A673 (cell line): ENCODE measurements at regions not wholly inside any gene's neighbourhood (a gene's known extent, or its start where the extent isn't known, plus 50 kb on each side); places are given as distances from the start of the nearest gene placed in this dataset.

ENCODE experiments used
- BruUV-seq: library from RNA; stranded (reverse); fragments of 400-500 nt; replicated peaks from 2 replicates; lab custom pipeline; 2021; lab: Mats Ljungman, UMichigan
- CTCF ChIA-PET: fragments of 300-600 bp; sonication (Branson Sonifier 250); formaldehyde crosslinking; loops from one replicate; lab custom pipeline; 2022; ENCODE audit warnings: antibody characterized with exemption; lab: Charles Lee
- POLR2A ChIA-PET: fragments of 300-600 bp; sonication (Branson Sonifier 250); formaldehyde crosslinking; loops from one replicate; lab custom pipeline; 2022; ENCODE audit warnings: antibody characterized with exemption; ENCODE audit not compliant: low non-redundant PET; lab: Charles Lee
- DNase-seq: peaks from one replicate; pipeline ENCODE4 v3.0.0-alpha.2; 2015; ENCODE audit warnings: low spot score
- H3K27ac ChIP-seq: fragments of 200-600 bp; sonication (generic); 2 replicates; pipeline ENCODE4 v1.5.1; 2016; ENCODE audit warnings: mixed run types, low read depth, mild to moderate bottlenecking, mixed read lengths, antibody characterized with exemption, low read length; ENCODE audit not compliant: poor library complexity, severe bottlenecking
- H3K27me3 ChIP-seq: fragments of 200-600 bp; sonication (generic); replicated peaks from 2 replicates; pipeline ENCODE4 v1.6.1; 2017; ENCODE audit warnings: mixed run types, low read depth, mild to moderate bottlenecking, mixed read lengths, antibody characterized with exemption, low read length; ENCODE audit not compliant: insufficient read depth, poor library complexity
- H3K36me3 ChIP-seq: fragments of 200-600 bp; sonication (generic); 2 replicates; pipeline ENCODE4 v1.6.1; 2016; ENCODE audit warnings: mixed run types, mild to moderate bottlenecking, mixed read lengths, antibody characterized with exemption, low read length; ENCODE audit not compliant: insufficient read depth, poor library complexity, severe bottlenecking
- H3K4me1 ChIP-seq: fragments of 200-600 bp; sonication (generic); 2 replicates; pipeline ENCODE4 v1.6.1; 2017; ENCODE audit warnings: mixed run types, mild to moderate bottlenecking, mixed read lengths, antibody characterized with exemption, low read length; ENCODE audit not compliant: insufficient read depth, poor library complexity, severe bottlenecking
- H3K4me3 ChIP-seq: fragments of 200-600 bp; sonication (generic); 2 replicates; pipeline ENCODE4 v1.5.1; 2016; ENCODE audit warnings: low read depth, mixed run types, mild to moderate bottlenecking, mixed read lengths, low read length; ENCODE audit not compliant: poor library complexity, severe bottlenecking
- H3K9me3 ChIP-seq: fragments of 200-600 bp; sonication (generic); 2 replicates; pipeline ENCODE4 v1.6.1; 2016; ENCODE audit warnings: mixed run types, low read depth, mild to moderate bottlenecking, mixed read lengths, antibody characterized with exemption, low read length; ENCODE audit not compliant: poor library complexity, severe bottlenecking
- EZH2 ChIP-seq: fragments of 200-600 bp; sonication (generic); IDR thresholded peaks from 2 replicates; pipeline ENCODE4 v1.6.1; 2017; ENCODE audit warnings: borderline replicate concordance, low read depth, mild to moderate bottlenecking, mixed read lengths, antibody characterized with exemption, low read length; ENCODE audit not compliant: poor library complexity, severe bottlenecking
- intact Hi-C: fragments of 100-400 bp; cut with micrococcal nuclease; formaldehyde crosslinking; loops from one replicate; pipeline ENCODE4 v1.10.0; 2022; ENCODE audit not compliant: unreplicated experiment
- TF ChIP-seq, protein P1 (sequence below): fragments of 300-800, 200-600 bp; sonication (generic); conservative IDR thresholded peaks from 2 replicates; pipeline ENCODE4 v1.5.1; 2017; ENCODE audit warnings: low read depth, mild to moderate bottlenecking, antibody characterized with exemption, low read length, moderate library complexity, mixed read lengths

DNA sequence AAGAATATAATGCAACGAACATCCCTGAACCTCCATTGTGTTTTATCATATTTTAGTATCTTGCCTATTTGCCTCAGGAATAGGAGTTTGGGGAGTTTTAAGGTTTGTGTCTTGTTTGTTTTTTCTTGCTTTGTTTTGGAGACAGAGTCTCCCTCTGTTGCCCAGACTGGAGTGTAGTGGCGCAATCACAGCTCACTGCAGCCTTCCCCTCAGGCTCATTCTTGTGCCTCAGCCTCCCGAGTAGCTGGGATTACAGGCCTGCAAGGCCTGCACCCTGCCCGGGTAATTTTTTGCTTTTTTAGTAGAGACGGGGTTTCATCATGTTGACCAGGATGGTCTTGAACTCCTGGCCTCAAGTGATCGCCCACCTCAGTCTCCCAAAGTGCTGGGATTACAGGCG, 63.3 kb upstream of the CARMIL1 start:
- H3K27me3 ChIP-seq, result no peaks in the 10 kb centered on the region
- DNase-seq, result no peak
- H3K4me3 ChIP-seq, result no peak overlapping the region
- intact Hi-C loops, result no loop called here
- H3K36me3 ChIP-seq, result no peaks in the 10 kb centered on the region
- H3K9me3 ChIP-seq, result no peaks in the 10 kb centered on the region
- POLR2A ChIA-PET, result no interaction called here
- no peak overlapping the region for H3K27ac ChIP-seq
- CTCF ChIA-PET, result no interaction called here
- peaks cover 18% of the 10 kb centered on the region for H3K4me1 ChIP-seq
- no TSS peak for BruUV-seq
- TF ChIP-seq EZH2, result no peak
- TF ChIP-seq, protein P1, sequence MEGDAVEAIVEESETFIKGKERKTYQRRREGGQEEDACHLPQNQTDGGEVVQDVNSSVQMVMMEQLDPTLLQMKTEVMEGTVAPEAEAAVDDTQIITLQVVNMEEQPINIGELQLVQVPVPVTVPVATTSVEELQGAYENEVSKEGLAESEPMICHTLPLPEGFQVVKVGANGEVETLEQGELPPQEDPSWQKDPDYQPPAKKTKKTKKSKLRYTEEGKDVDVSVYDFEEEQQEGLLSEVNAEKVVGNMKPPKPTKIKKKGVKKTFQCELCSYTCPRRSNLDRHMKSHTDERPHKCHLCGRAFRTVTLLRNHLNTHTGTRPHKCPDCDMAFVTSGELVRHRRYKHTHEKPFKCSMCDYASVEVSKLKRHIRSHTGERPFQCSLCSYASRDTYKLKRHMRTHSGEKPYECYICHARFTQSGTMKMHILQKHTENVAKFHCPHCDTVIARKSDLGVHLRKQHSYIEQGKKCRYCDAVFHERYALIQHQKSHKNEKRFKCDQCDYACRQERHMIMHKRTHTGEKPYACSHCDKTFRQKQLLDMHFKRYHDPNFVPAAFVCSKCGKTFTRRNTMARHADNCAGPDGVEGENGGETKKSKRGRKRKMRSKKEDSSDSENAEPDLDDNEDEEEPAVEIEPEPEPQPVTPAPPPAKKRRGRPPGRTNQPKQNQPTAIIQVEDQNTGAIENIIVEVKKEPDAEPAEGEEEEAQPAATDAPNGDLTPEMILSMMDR, result no peak

GRCh38 chr6:25217302-25217701, 61.9 kb upstream of the CARMIL1 start:
- Histone ChIP-seq H3K27me3 (no peaks in the 10 kb centered on the region), H3K9me3 (no peaks in the 10 kb centered on the region), H3K27ac (no peak overlapping the region), H3K36me3 (no peaks in the 10 kb centered on the region), H3K4me3 (no peak overlapping the region), H3K4me1 (peaks cover 18% of the 10 kb centered on the region)
- CTCF ChIA-PET, result interaction anchor here (0.5 kb wide), 1 partner anchor 48 kb away, joined by 7 read pairs; no protein-coding TSS in a partner anchor
- DNase-seq, result no peak
- TF ChIP-seq, protein P1, result no peak
- no peak for TF ChIP-seq EZH2
- intact Hi-C loops, result no loop called here
- POLR2A ChIA-PET, result no interaction called here
- BruUV-seq, result no TSS peak

DNA sequence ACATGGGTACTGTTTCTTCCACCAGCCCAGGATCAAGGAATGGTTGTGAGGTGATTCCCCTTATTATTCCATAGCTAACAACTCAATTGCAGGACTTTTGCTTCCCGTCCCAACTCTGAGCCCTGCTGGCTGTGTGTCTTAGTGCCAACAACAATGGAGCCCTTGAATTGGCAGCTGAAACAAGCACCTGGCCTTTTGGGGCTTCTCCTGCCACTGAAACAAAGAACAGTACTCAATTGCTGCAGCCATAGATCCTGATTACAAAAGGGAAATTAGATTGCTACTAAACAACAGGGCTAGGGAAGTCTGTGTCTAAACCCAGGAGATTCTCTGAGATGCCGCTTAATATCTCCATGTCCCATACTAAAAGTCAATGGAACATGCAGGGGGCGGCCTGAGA, 61.3 kb upstream of the CARMIL1 start:
- H3K4me1 ChIP-seq, result peaks cover 18% of the 10 kb centered on the region
- ChIA-PET CTCF (interaction anchor here (0.5 kb wide), 1 partner anchor 48 kb away, joined by 7 read pairs; no protein-coding TSS in a partner anchor), POLR2A (no interaction called here)
- no peaks in the 10 kb centered on the region for H3K9me3 ChIP-seq
- TF ChIP-seq, protein P1, result no peak
- TF ChIP-seq EZH2, result no peak
- no peaks in the 10 kb centered on the region for H3K36me3 ChIP-seq
- intact Hi-C loops, result no loop called here
- no peaks in the 10 kb centered on the region for H3K27me3 ChIP-seq
- DNase-seq, result no peak
- no peak overlapping the region for H3K4me3 ChIP-seq
- no TSS peak for BruUV-seq
- H3K27ac ChIP-seq, result no peak overlapping the region
